RWPE2 (cell line): ENCODE measurements at regions not wholly inside any gene's neighbourhood (a gene's known extent, or its start where the extent isn't known, plus 50 kb on each side); places are given as distances from the start of the nearest gene placed in this dataset.

ENCODE experiments used
- ATAC-seq: fragments of 200-7000 bp; cut with Tn5 transposase; 3 replicates; pipeline ENCODE4 v1.9.1; 2021; ENCODE audit warnings: low read depth
- DNase-seq: peaks from one replicate; pipeline ENCODE4 v3.0.0-alpha.2; 2020; ENCODE audit warnings: low spot score
- H3K27ac ChIP-seq: fragments of 450-650 bp; 2 replicates; pipeline ENCODE4 v1.5.1; 2017; ENCODE audit warnings: mild to moderate bottlenecking; ENCODE audit not compliant: poor library complexity, severe bottlenecking
- H3K27me3 ChIP-seq: fragments of 250-450 bp; sonication (Bioruptor Pico); 2 replicates; pipeline ENCODE4 v1.5.1; 2021; ENCODE audit warnings: mild to moderate bottlenecking, moderate library complexity; ENCODE audit not compliant: insufficient read depth, poor library complexity, severe bottlenecking
- H3K36me3 ChIP-seq: fragments of 250-450 bp; sonication (Bioruptor Pico); 2 replicates; pipeline ENCODE4 v1.5.1; 2020; ENCODE audit warnings: low read depth, mild to moderate bottlenecking, moderate library complexity
- H3K4me1 ChIP-seq: fragments of 250-450 bp; sonication (Bioruptor Pico); 2 replicates; pipeline ENCODE4 v1.5.1; 2021; ENCODE audit warnings: mild to moderate bottlenecking, moderate library complexity; ENCODE audit not compliant: insufficient read depth, poor library complexity, severe bottlenecking
- H3K4me3 ChIP-seq: fragments of 250-450 bp; sonication (Bioruptor Pico); 2 replicates; pipeline ENCODE4 v1.5.1; 2021; ENCODE audit warnings: mild to moderate bottlenecking, moderate library complexity; ENCODE audit not compliant: severe bottlenecking
- H3K9me3 ChIP-seq: fragments of 250-450 bp; sonication (Bioruptor Pico); 2 replicates; pipeline ENCODE4 v1.5.1; 2021; ENCODE audit warnings: mild to moderate bottlenecking, moderate library complexity; ENCODE audit not compliant: severe bottlenecking
- TF ChIP-seq, protein P1 (sequence below): fragments of 450-650 bp; IDR thresholded peaks from one replicate; pipeline ENCODE4 v1.5.1; 2017; ENCODE audit warnings: mild to moderate bottlenecking, moderate library complexity; ENCODE audit not compliant: poor library complexity, severe bottlenecking

GRCh38 chr2:23208339-23208738 lies 176.6 kb upstream of the KLHL29 start:
- H3K27ac ChIP-seq = no peak overlapping the region

DNA sequence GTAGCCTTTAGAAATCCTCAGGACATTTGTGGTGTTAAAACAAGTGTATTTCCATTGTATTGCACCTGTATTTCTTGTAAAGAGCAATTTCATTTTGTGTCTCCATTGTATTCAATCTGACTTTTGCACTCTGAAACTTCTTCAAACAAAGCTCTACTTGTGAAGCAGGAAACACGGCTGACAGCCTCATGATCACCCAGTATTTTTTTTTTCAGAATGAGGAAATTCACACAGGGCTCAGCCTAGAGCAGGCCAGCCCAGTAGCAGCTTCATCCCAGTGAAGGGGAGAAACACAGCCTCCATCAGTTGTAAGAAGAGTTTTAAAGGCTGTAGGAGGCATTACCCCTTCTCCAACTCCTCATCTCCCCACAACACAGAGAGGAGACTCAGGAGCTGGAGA lies 175.9 kb upstream of the KLHL29 start:
- no peak overlapping the region for H3K27ac ChIP-seq
- H3K9me3 ChIP-seq = no peaks in the 10 kb centered on the region
- ATAC-seq (no peak), DNase-seq (no peak)
- H3K4me1 ChIP-seq = no peaks in the 10 kb centered on the region
- no peaks in the 10 kb centered on the region for H3K36me3 ChIP-seq
- TF ChIP-seq, protein P1, sequence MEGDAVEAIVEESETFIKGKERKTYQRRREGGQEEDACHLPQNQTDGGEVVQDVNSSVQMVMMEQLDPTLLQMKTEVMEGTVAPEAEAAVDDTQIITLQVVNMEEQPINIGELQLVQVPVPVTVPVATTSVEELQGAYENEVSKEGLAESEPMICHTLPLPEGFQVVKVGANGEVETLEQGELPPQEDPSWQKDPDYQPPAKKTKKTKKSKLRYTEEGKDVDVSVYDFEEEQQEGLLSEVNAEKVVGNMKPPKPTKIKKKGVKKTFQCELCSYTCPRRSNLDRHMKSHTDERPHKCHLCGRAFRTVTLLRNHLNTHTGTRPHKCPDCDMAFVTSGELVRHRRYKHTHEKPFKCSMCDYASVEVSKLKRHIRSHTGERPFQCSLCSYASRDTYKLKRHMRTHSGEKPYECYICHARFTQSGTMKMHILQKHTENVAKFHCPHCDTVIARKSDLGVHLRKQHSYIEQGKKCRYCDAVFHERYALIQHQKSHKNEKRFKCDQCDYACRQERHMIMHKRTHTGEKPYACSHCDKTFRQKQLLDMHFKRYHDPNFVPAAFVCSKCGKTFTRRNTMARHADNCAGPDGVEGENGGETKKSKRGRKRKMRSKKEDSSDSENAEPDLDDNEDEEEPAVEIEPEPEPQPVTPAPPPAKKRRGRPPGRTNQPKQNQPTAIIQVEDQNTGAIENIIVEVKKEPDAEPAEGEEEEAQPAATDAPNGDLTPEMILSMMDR = no peak
- H3K4me3 ChIP-seq = no peak overlapping the region
- H3K27me3 ChIP-seq = no peaks in the 10 kb centered on the region

More at GRCh38 chr2:23208339-23208738, 176.6 kb upstream of the KLHL29 start:
- H3K4me1 ChIP-seq = no peaks in the 10 kb centered on the region
- no peak for ATAC-seq
- H3K9me3 ChIP-seq = no peaks in the 10 kb centered on the region
- H3K4me3 ChIP-seq = no peak overlapping the region
- TF ChIP-seq, protein P1 = no peak
- H3K36me3 ChIP-seq = no peaks in the 10 kb centered on the region
- no peak for DNase-seq
- H3K27me3 ChIP-seq = no peaks in the 10 kb centered on the region

DNA sequence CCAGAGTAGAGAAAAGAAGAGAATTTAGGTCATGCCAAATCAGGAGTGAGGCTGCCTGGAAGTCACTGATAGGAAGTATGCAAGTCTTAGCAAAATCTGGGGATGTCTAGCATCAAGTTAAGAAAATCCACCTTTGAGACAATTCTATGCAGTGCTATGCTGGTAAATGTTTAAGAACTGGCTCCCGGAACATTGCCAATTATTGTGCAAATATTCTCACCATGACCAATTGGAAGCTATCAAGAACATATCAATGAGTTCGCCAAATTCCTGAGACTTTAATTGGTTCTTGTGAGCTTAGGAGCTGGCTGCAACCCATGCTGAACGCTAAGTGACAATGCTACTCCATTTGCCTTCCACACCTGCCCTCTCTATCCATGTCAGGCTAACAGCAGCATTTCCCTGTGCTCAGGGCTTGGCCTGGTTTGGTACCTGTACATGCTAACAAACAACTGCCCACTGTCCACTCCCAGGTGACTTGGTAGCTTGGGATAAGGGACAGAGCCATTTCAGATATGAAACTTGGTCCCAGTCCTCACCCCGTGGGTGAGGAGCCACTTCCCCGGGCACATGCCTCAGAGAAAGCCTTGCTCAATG lies 172.9 kb upstream of the KLHL29 start:
- Histone ChIP-seq H3K27me3 (no peaks in the 10 kb centered on the region), H3K4me1 (no peaks in the 10 kb centered on the region), H3K9me3 (no peaks in the 10 kb centered on the region), H3K27ac (no peak overlapping the region), H3K36me3 (no peaks in the 10 kb centered on the region), H3K4me3 (no peak overlapping the region)
- TF ChIP-seq, protein P1 = no peak
- no peak for ATAC-seq
- no peak for DNase-seq

GRCh38 chr2:23213196-23213595 lies 171.8 kb upstream of the KLHL29 start:
- ATAC-seq (no peak), DNase-seq (no peak)
- Histone ChIP-seq H3K4me3 (no peak overlapping the region), H3K9me3 (no peaks in the 10 kb centered on the region), H3K27me3 (no peaks in the 10 kb centered on the region), H3K36me3 (no peaks in the 10 kb centered on the region), H3K27ac (no peak overlapping the region), H3K4me1 (no peaks in the 10 kb centered on the region)
- TF ChIP-seq, protein P1 = no peak

DNA sequence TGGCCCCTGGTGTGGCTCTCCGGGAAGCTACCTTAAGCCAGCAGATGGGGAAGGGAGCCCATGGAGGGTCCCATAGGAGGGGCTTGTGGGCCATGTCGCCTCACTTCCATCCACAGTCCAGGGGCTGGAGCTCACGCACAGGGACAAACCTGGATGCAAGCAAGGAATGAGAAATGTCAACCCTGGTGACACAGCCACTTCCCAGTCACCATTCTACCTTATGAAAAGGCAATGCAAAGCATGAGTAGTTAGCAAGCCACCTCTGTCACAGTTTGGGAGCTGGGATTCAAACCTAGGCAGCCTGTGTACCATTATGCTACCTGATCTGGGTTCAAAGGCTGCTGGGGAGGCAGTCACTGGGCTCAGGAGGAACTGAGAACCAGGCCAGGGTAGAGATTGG lies 170.0 kb upstream of the KLHL29 start:
- no peak overlapping the region for H3K4me3 ChIP-seq
- TF ChIP-seq, protein P1 = no peak
- no peaks in the 10 kb centered on the region for H3K4me1 ChIP-seq
- H3K9me3 ChIP-seq = no peaks in the 10 kb centered on the region
- no peak for ATAC-seq
- no peak for DNase-seq
- H3K27ac ChIP-seq = no peak overlapping the region
- no peaks in the 10 kb centered on the region for H3K27me3 ChIP-seq
- H3K36me3 ChIP-seq = no peaks in the 10 kb centered on the region
